Panc1 (cell line): ENCODE measurements at regions not wholly inside any gene's neighbourhood (a gene's known extent, or its start where the extent isn't known, plus 50 kb on each side); places are given as distances from the start of the nearest gene placed in this dataset.

ENCODE experiments used
- POLR2AphosphoS5 ChIP-seq: IDR thresholded peaks from 2 replicates; pipeline ENCODE4 v1.6.1; 2012; ENCODE audit warnings: mild to moderate bottlenecking, low read depth, low read length, moderate library complexity
- REST ChIP-seq, 2 experiments: IDR thresholded peaks; 2 replicates each; pipeline ENCODE4 v1.6.1; 2011 to 2012; ENCODE audit warnings: low read depth in 2 of 2, control low read depth in 1 of 2, low read length in 1 of 2, mild to moderate bottlenecking in 1 of 2, moderate library complexity in 1 of 2; ENCODE audit not compliant: insufficient read depth in 1 of 2
- SIN3A ChIP-seq: IDR thresholded peaks from 2 replicates; pipeline ENCODE4 v1.6.1; 2012; ENCODE audit warnings: low read depth, mild to moderate bottlenecking, low read length, moderate library complexity, borderline replicate concordance; ENCODE audit not compliant: insufficient read depth
- TCF7L2 ChIP-seq: IDR thresholded peaks from 2 replicates; pipeline ENCODE4 v1.6.1; 2011; ENCODE audit warnings: mild to moderate bottlenecking, low read depth, low read length, inconsistent platforms
- TF ChIP-seq, protein P1 (sequence below): fragments of 450-650 bp; IDR thresholded peaks from 2 replicates; pipeline ENCODE4 v1.5.1; 2017; ENCODE audit warnings: mild to moderate bottlenecking

- TF ChIP-seq, protein P1, sequence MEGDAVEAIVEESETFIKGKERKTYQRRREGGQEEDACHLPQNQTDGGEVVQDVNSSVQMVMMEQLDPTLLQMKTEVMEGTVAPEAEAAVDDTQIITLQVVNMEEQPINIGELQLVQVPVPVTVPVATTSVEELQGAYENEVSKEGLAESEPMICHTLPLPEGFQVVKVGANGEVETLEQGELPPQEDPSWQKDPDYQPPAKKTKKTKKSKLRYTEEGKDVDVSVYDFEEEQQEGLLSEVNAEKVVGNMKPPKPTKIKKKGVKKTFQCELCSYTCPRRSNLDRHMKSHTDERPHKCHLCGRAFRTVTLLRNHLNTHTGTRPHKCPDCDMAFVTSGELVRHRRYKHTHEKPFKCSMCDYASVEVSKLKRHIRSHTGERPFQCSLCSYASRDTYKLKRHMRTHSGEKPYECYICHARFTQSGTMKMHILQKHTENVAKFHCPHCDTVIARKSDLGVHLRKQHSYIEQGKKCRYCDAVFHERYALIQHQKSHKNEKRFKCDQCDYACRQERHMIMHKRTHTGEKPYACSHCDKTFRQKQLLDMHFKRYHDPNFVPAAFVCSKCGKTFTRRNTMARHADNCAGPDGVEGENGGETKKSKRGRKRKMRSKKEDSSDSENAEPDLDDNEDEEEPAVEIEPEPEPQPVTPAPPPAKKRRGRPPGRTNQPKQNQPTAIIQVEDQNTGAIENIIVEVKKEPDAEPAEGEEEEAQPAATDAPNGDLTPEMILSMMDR = no peak
- TF ChIP-seq TCF7L2 (no peak), REST (IDR thresholded peaks at IDR 0.05; ENCODE audit: insufficient read depth in 1 of 2, low read depth in 2 of 2, low read length in 1 of 2) (no peak), POLR2AphosphoS5 (no peak), SIN3A (no peak)
Measured at GRCh38 chr12:115737895-115738294, 539.6 kb downstream of the MED13L start.
